IPS-18a (cell line): ENCODE measurements at regions not wholly inside any gene's neighbourhood (a gene's known extent, or its start where the extent isn't known, plus 50 kb on each side); places are given as distances from the start of the nearest gene placed in this dataset.

ENCODE experiments used
- H3K27ac ChIP-seq: one replicate; pipeline ENCODE4 v1.5.1; 2013; ENCODE audit warnings: low read length
- H3K27me3 ChIP-seq: one replicate; pipeline ENCODE4 v1.6.1; 2013; ENCODE audit warnings: mild to moderate bottlenecking, low read length; ENCODE audit not compliant: control insufficient read depth, insufficient read depth
- H3K36me3 ChIP-seq: one replicate; pipeline ENCODE4 v1.6.1; 2013; ENCODE audit warnings: low read depth, low read length; ENCODE audit not compliant: control insufficient read depth
- H3K4me1 ChIP-seq: one replicate; pipeline ENCODE4 v1.6.1; 2013; ENCODE audit warnings: low read depth, low read length; ENCODE audit not compliant: control insufficient read depth
- H3K4me3 ChIP-seq: one replicate; pipeline ENCODE4 v1.5.1; 2013; ENCODE audit warnings: low read length
- H3K9ac ChIP-seq: one replicate; pipeline ENCODE4 v1.6.1; 2013; ENCODE audit warnings: mild to moderate bottlenecking, low read length, moderate library complexity
- H3K9me3 ChIP-seq: one replicate; pipeline ENCODE4 v1.6.1; 2013; ENCODE audit warnings: low read depth, low read length; ENCODE audit not compliant: control insufficient read depth

GRCh38 chr12:83225806-83226205 is 539.1 kb downstream of the TMTC2 start:
- Histone ChIP-seq H3K27ac (no peak overlapping the region), H3K4me1 (no peaks in the 10 kb centered on the region), H3K9ac (no peak overlapping the region), H3K36me3 (no peaks in the 10 kb centered on the region), H3K4me3 (no peak overlapping the region), H3K27me3 (no peaks in the 10 kb centered on the region), H3K9me3 (no peaks in the 10 kb centered on the region)

GRCh38 chr12:83224012-83224411 is 537.3 kb downstream of the TMTC2 start:
- Histone ChIP-seq H3K4me3 (no peak overlapping the region), H3K27me3 (no peaks in the 10 kb centered on the region), H3K9ac (no peak overlapping the region), H3K36me3 (no peaks in the 10 kb centered on the region), H3K27ac (no peak overlapping the region), H3K9me3 (no peaks in the 10 kb centered on the region), H3K4me1 (no peaks in the 10 kb centered on the region)

GRCh38 chr12:83220774-83221173 is 534.1 kb downstream of the TMTC2 start:
- no peak overlapping the region for H3K27ac ChIP-seq
- H3K9ac ChIP-seq, result no peak overlapping the region
- no peaks in the 10 kb centered on the region for H3K4me1 ChIP-seq
- no peaks in the 10 kb centered on the region for H3K27me3 ChIP-seq
- no peak overlapping the region for H3K4me3 ChIP-seq
- no peaks in the 10 kb centered on the region for H3K9me3 ChIP-seq
- no peaks in the 10 kb centered on the region for H3K36me3 ChIP-seq

- no peak overlapping the region for H3K27ac ChIP-seq
- H3K36me3 ChIP-seq, result no peaks in the 10 kb centered on the region
- no peaks in the 10 kb centered on the region for H3K27me3 ChIP-seq
- H3K4me1 ChIP-seq, result peaks cover 8% of the 10 kb centered on the region
- no peaks in the 10 kb centered on the region for H3K9me3 ChIP-seq
- no peak overlapping the region for H3K4me3 ChIP-seq
- no peak overlapping the region for H3K9ac ChIP-seq
These were observed 529.5 kb downstream of the TMTC2 start for GRCh38 chr12:83216230-83216629.

- Histone ChIP-seq H3K27me3 (no peaks in the 10 kb centered on the region), H3K9ac (no peak overlapping the region), H3K27ac (no peak overlapping the region), H3K9me3 (no peaks in the 10 kb centered on the region), H3K4me3 (no peak overlapping the region), H3K4me1 (peaks cover 15% of the 10 kb centered on the region), H3K36me3 (no peaks in the 10 kb centered on the region)
These were observed 527.5 kb downstream of the TMTC2 start for GRCh38 chr12:83214185-83214584.

GRCh38 chr12:83210933-83211332 is 524.2 kb downstream of the TMTC2 start:
- H3K27me3 ChIP-seq, result no peaks in the 10 kb centered on the region
- no peaks in the 10 kb centered on the region for H3K9me3 ChIP-seq
- no peak overlapping the region for H3K4me3 ChIP-seq
- H3K27ac ChIP-seq, result no peak overlapping the region
- H3K4me1 ChIP-seq, result peaks cover 15% of the 10 kb centered on the region
- no peak overlapping the region for H3K9ac ChIP-seq
- H3K36me3 ChIP-seq, result no peaks in the 10 kb centered on the region

GRCh38 chr12:83199069-83199468 is 512.4 kb downstream of the TMTC2 start:
- H3K27ac ChIP-seq, result peak overlapping the region; percentile 86
- H3K27me3 ChIP-seq, result no peaks in the 10 kb centered on the region
- peak overlapping the region; percentile 48 for H3K4me3 ChIP-seq
- peak overlapping the region; percentile 62 for H3K9ac ChIP-seq
- peaks cover 44% of the 10 kb centered on the region for H3K4me1 ChIP-seq
- H3K36me3 ChIP-seq, result no peaks in the 10 kb centered on the region
- H3K9me3 ChIP-seq, result no peaks in the 10 kb centered on the region

GRCh38 chr12:83198291-83199015 is 511.7 kb downstream of the TMTC2 start:
- Histone ChIP-seq H3K27ac (peak overlapping the region; percentile 86), H3K36me3 (no peaks in the 10 kb centered on the region), H3K4me3 (peak overlapping the region; percentile 48), H3K9me3 (no peaks in the 10 kb centered on the region), H3K27me3 (no peaks in the 10 kb centered on the region), H3K4me1 (peaks cover 44% of the 10 kb centered on the region), H3K9ac (peak overlapping the region; percentile 62)

- peaks cover 42% of the 10 kb centered on the region for H3K4me1 ChIP-seq
- no peaks in the 10 kb centered on the region for H3K9me3 ChIP-seq
- no peaks in the 10 kb centered on the region for H3K27me3 ChIP-seq
- no peaks in the 10 kb centered on the region for H3K36me3 ChIP-seq
- peak overlapping the region; percentile 86 for H3K27ac ChIP-seq
- H3K4me3 ChIP-seq, result peak overlapping the region; percentile 48
- H3K9ac ChIP-seq, result peak overlapping the region; percentile 33
These were observed 510.8 kb downstream of the TMTC2 start for GRCh38 chr12:83197483-83197914.

GRCh38 chr12:83196694-83197350 is 510.1 kb downstream of the TMTC2 start:
- H3K36me3 ChIP-seq, result no peaks in the 10 kb centered on the region
- peaks cover 4% of the 10 kb centered on the region for H3K9me3 ChIP-seq
- peak overlapping the region; percentile 48 for H3K27ac ChIP-seq
- peaks cover 40% of the 10 kb centered on the region for H3K4me1 ChIP-seq
- H3K4me3 ChIP-seq, result peak overlapping the region; percentile 48
- no peaks in the 10 kb centered on the region for H3K27me3 ChIP-seq
- no peak overlapping the region for H3K9ac ChIP-seq

GRCh38 chr12:83190631-83191390 is 504.1 kb downstream of the TMTC2 start:
- H3K9ac ChIP-seq, result no peak overlapping the region
- H3K4me1 ChIP-seq, result no peaks in the 10 kb centered on the region
- peaks cover 4% of the 10 kb centered on the region for H3K9me3 ChIP-seq
- no peak overlapping the region for H3K4me3 ChIP-seq
- H3K27me3 ChIP-seq, result no peaks in the 10 kb centered on the region
- no peak overlapping the region for H3K27ac ChIP-seq
- H3K36me3 ChIP-seq, result no peaks in the 10 kb centered on the region
